Stimulated activated CD4-positive, alpha-beta T cell treated with anti-CD3 and anti-CD28 coated beads, TNF-alpha, amount 100 ng/mL, for 24 hours (primary cell): ENCODE measurements at regions not wholly inside any gene's neighbourhood (a gene's known extent, or its start where the extent isn't known, plus 50 kb on each side); places are given as distances from the start of the nearest gene placed in this dataset.

ENCODE experiments used
- DNase-seq, 3 experiments: peaks; one replicate each; pipeline ENCODE4 v3.0.0-alpha.2; 2020; ENCODE audit warnings: low read depth in 3 of 3

GRCh38 chr6:106035655-106036054, 50.5 kb upstream of the PRDM1 start:
- no peak for DNase-seq

- DNase-seq: no peak
Measured at GRCh38 chr6:106033806-106034205, 52.3 kb upstream of the PRDM1 start.

- DNase-seq: no peak
Measured at GRCh38 chr6:106027758-106028157, 58.4 kb upstream of the PRDM1 start.

GRCh38 chr6:106026748-106027715, 59.1 kb upstream of the PRDM1 start:
- no peak for DNase-seq

GRCh38 chr6:106025655-106026054, 60.5 kb upstream of the PRDM1 start:
- no peak for DNase-seq

- DNase-seq: no peak
Measured at GRCh38 chr6:106022801-106023200, 63.3 kb upstream of the PRDM1 start.

- DNase-seq: no peak
Measured at GRCh38 chr6:106017454-106017853, 68.7 kb upstream of the PRDM1 start.

GRCh38 chr6:106014955-106015354, 71.2 kb upstream of the PRDM1 start:
- no peak for DNase-seq

- no peak for DNase-seq
Measured at GRCh38 chr6:106011476-106011875, 74.7 kb upstream of the PRDM1 start.

GRCh38 chr6:106005954-106006353, 80.2 kb upstream of the PRDM1 start:
- DNase-seq: no peak

GRCh38 chr6:106005013-106005412, 81.1 kb upstream of the PRDM1 start:
- DNase-seq: no peak

- no peak for DNase-seq
Measured at GRCh38 chr6:106003268-106003987, 82.7 kb upstream of the PRDM1 start.

GRCh38 chr6:106002005-106002404, 84.1 kb upstream of the PRDM1 start:
- DNase-seq: no peak

- no peak for DNase-seq
Measured at GRCh38 chr6:106000935-106001334, 85.2 kb upstream of the PRDM1 start.

GRCh38 chr6:105997482-105997881, 88.7 kb upstream of the PRDM1 start:
- no peak for DNase-seq

- no peak for DNase-seq
Measured at GRCh38 chr6:105995391-105995865, 90.7 kb upstream of the PRDM1 start.

- peak in 2 of 3 experiments; percentile 25 to 55 for DNase-seq
Measured at GRCh38 chr6:105994591-105995390, 91.3 kb upstream of the PRDM1 start.

- DNase-seq: peak in 1 of 3 experiments; percentile 39
Measured at GRCh38 chr6:105994118-105994590, 92.0 kb upstream of the PRDM1 start.

- no peak for DNase-seq
Measured at GRCh38 chr6:105993341-105994117, 92.6 kb upstream of the PRDM1 start.

- peak; percentile 69 to 85 (median 75) for DNase-seq
Measured at GRCh38 chr6:105992315-105992961, 93.7 kb upstream of the PRDM1 start.
